B cell (primary cell): ENCODE measurements at regions not wholly inside any gene's neighbourhood (a gene's known extent, or its start where the extent isn't known, plus 50 kb on each side); places are given as distances from the start of the nearest gene placed in this dataset.

Source experiments
- ATAC-seq: fragments of 200-7000 bp; cut with Tn5 transposase; one replicate; pipeline ENCODE4 v1.10.0; 2021; ENCODE audit warnings: low read depth, mild to moderate bottlenecking, moderate number of reproducible peaks, moderate library complexity
- CTCF ChIA-PET: fragments of 350-600 bp; sonication (Branson Sonifier 250); formaldehyde crosslinking; loops from one replicate; lab custom pipeline; 2021; ENCODE audit warnings: antibody characterized with exemption, inconsistent platforms; lab: Charles Lee
- POLR2A ChIA-PET: fragments of 350-600 bp; sonication (Branson Sonifier 250); formaldehyde crosslinking; loops from one replicate; lab custom pipeline; 2021; ENCODE audit warnings: antibody characterized with exemption; lab: Charles Lee
- DNase-seq: peaks from one replicate; pipeline ENCODE4 v3.0.0; 2013
- H2AFZ ChIP-seq: 2 replicates; pipeline ENCODE4 v1.6.1; 2012; ENCODE audit warnings: mild to moderate bottlenecking, low read depth, low read length; ENCODE audit not compliant: insufficient read depth, poor library complexity, severe bottlenecking
- H3K27ac ChIP-seq, 2 donors: 1 replicate in 1 of 2; 2 replicates in 1 of 2; pipeline ENCODE4 v1.5.1; 2012 to 2013; ENCODE audit warnings: low read length in 2 of 2, mild to moderate bottlenecking in 2 of 2, moderate library complexity in 1 of 2
- H3K27me3 ChIP-seq, 4 experiments: fragments of 200-600 bp in 1 of 4; sonication (generic) in 1 of 4; replicated peaks in 1 of 4; 1 replicate in 2 of 4; 2 replicates in 2 of 4; pipeline versions ENCODE4 v1.6.1 to v1.7.0; 2013 to 2016; ENCODE audit warnings: low read length in 3 of 4, mild to moderate bottlenecking in 2 of 4, mixed read lengths in 1 of 4, moderate library complexity in 1 of 4; ENCODE audit not compliant: insufficient read depth in 4 of 4, control insufficient read depth in 3 of 4; ENCODE audit errors: control extremely low read depth in 1 of 4
- H3K36me3 ChIP-seq, 2 experiments: replicated peaks in 1 of 2; 1 replicate in 1 of 2; 2 replicates in 1 of 2; pipeline versions ENCODE4 v1.6.1 to v1.7.1; 2013; ENCODE audit warnings: low read length in 1 of 2; ENCODE audit not compliant: insufficient read depth in 2 of 2, control insufficient read depth in 1 of 2; ENCODE audit errors: control extremely low read depth in 1 of 2, extremely low read depth in 1 of 2
- H3K4me1 ChIP-seq, 2 donors: fragments of 200-600 bp in 1 of 2; sonication (generic) in 1 of 2; 1 replicate in 1 of 2; 2 replicates in 1 of 2; pipeline versions ENCODE4 v1.5.1 to v1.6.1; 2013 to 2017; ENCODE audit warnings: low read length in 2 of 2; ENCODE audit not compliant: control insufficient read depth in 2 of 2, insufficient read depth in 2 of 2
- H3K4me2 ChIP-seq: replicated peaks from 2 replicates; pipeline ENCODE3; 2012; ENCODE audit warnings: mild to moderate bottlenecking, low read depth, low read length; ENCODE audit not compliant: poor library complexity, severe bottlenecking
- H3K4me3 ChIP-seq, 5 experiments: fragments of 200-600 bp in 1 of 5; sonication (generic) in 1 of 5; 1 replicate in 3 of 5; 2 replicates in 2 of 5; pipeline versions ENCODE4 v1.5.1 to v1.7.0; 2011 to 2016; ENCODE audit warnings: low read length in 4 of 5, mild to moderate bottlenecking in 4 of 5, low read depth in 2 of 5, control low read depth in 1 of 5, moderate library complexity in 1 of 5; ENCODE audit not compliant: insufficient read depth in 1 of 5; ENCODE audit errors: control extremely low read depth in 1 of 5, extremely low read depth in 1 of 5
- H3K79me2 ChIP-seq: fragments of 200-600 bp; sonication (generic); one replicate; pipeline ENCODE4 v1.6.0; 2016; ENCODE audit warnings: low read length; ENCODE audit not compliant: control insufficient read depth, insufficient read depth
- H3K9ac ChIP-seq: fragments of 200-600 bp; sonication (generic); 2 replicates; pipeline ENCODE4 v1.6.1; 2017; ENCODE audit warnings: mild to moderate bottlenecking, low read length, moderate library complexity
- H3K9me3 ChIP-seq, 3 donors: one replicate each; pipeline versions ENCODE4 v1.6.1 to v1.7.1; 2013; ENCODE audit warnings: low read length in 2 of 3; ENCODE audit not compliant: control insufficient read depth in 2 of 3, insufficient read depth in 1 of 3; ENCODE audit errors: control extremely low read depth in 1 of 3
- H4K20me1 ChIP-seq: 2 replicates; pipeline ENCODE4 v1.6.0; 2012; ENCODE audit warnings: mild to moderate bottlenecking, low read length; ENCODE audit not compliant: insufficient read depth, control insufficient read depth, poor library complexity, severe bottlenecking
- H3K27ac Mint-ChIP-seq: one replicate; pipeline ENCODE4 v1.8.0; 2021; ENCODE audit warnings: mixed read lengths
- H3K27me3 Mint-ChIP-seq: one replicate; pipeline ENCODE4 v1.8.0; 2021; ENCODE audit warnings: mixed read lengths
- H3K4me1 Mint-ChIP-seq: one replicate; pipeline ENCODE4 v1.8.0; 2021; ENCODE audit warnings: mixed read lengths
- H3K4me3 Mint-ChIP-seq: one replicate; pipeline ENCODE4 v1.8.0; 2021; ENCODE audit warnings: mixed read lengths
- H3K9me3 Mint-ChIP-seq: one replicate; pipeline ENCODE4 v1.8.0; 2022; ENCODE audit warnings: mixed read lengths; ENCODE audit not compliant: insufficient read depth
- CTCF ChIP-seq: fragments of 200-600 bp; IDR thresholded peaks from one replicate; pipeline ENCODE4 v1.8.0; 2022; ENCODE audit warnings: antibody characterized with exemption, mild to moderate bottlenecking
- EZH2 ChIP-seq: IDR thresholded peaks from 2 replicates; pipeline ENCODE4 v1.6.1; 2012; ENCODE audit warnings: borderline replicate concordance, low read depth, mild to moderate bottlenecking, moderate library complexity, low read length; ENCODE audit not compliant: insufficient read depth, poor library complexity, severe bottlenecking
- WGBS: methylation state at CpG from one replicate; pipeline ENCODE4 v1.1.5; 2013; ENCODE audit warnings: missing lambda C conversion rate; ENCODE audit not compliant: insufficient coverage; 5-methylcytosine and 5-hydroxymethylcytosine counted together
- intact Hi-C: fragments of 100-400 bp; cut with micrococcal nuclease; formaldehyde crosslinking; loops from one replicate; pipeline ENCODE4 v1.10.0; 2022

GRCh38 chr14:98162856-98163805 is 1108.9 kb downstream of the BCL11B start:
- Histone ChIP-seq H3K4me2 (no peak overlapping the region), H3K27me3 (no peaks in the 10 kb centered on the region), H3K9me3 (peaks cover 0 to 11% (median 0%) of the 10 kb centered on the region in 3 donors), H3K36me3 (no peaks in the 10 kb centered on the region), H3K4me3 (no peak overlapping the region), H3K9ac (no peak overlapping the region), H3K4me1 (no peaks in the 10 kb centered on the region), H2AFZ (no peak overlapping the region), H3K79me2 (no peaks in the 10 kb centered on the region), H3K27ac (no peak overlapping the region), H4K20me1 (no peaks in the 10 kb centered on the region)
- WGBS: 78% methylated on average over 17 of the region's 26 CpGs
- Mint-ChIP-seq H3K4me1 (no peaks in the 10 kb centered on the region), H3K4me3 (no peak overlapping the region), H3K27me3 (no peaks in the 10 kb centered on the region), H3K27ac (no peak overlapping the region), H3K9me3 (no peaks in the 10 kb centered on the region)
- no peak for TF ChIP-seq CTCF
- TF ChIP-seq EZH2: no peak
- ATAC-seq: no peak
- ChIA-PET POLR2A (no interaction called here), CTCF (no interaction called here)
- intact Hi-C loops: no loop called here
- no peak for DNase-seq

GRCh38 chr14:98163873-98164272 is 1108.1 kb downstream of the BCL11B start:
- no peak overlapping the region for H3K4me3 Mint-ChIP-seq
- Histone ChIP-seq H3K4me3 (no peak overlapping the region), H3K27me3 (no peaks in the 10 kb centered on the region), H4K20me1 (no peaks in the 10 kb centered on the region), H2AFZ (no peak overlapping the region), H3K79me2 (no peaks in the 10 kb centered on the region), H3K9me3 (peaks cover 0 to 11% (median 0%) of the 10 kb centered on the region in 3 donors), H3K4me2 (no peak overlapping the region), H3K4me1 (no peaks in the 10 kb centered on the region), H3K9ac (no peak overlapping the region), H3K36me3 (no peaks in the 10 kb centered on the region), H3K27ac (no peak overlapping the region)
- 90% methylated on average over 2 of the region's 3 CpGs for WGBS
- ChIA-PET CTCF (no interaction called here), POLR2A (no interaction called here)
- H3K27me3 Mint-ChIP-seq: no peaks in the 10 kb centered on the region
- no peaks in the 10 kb centered on the region for H3K4me1 Mint-ChIP-seq
- intact Hi-C loops: no loop called here
- H3K27ac Mint-ChIP-seq: no peak overlapping the region
- H3K9me3 Mint-ChIP-seq: no peaks in the 10 kb centered on the region
- DNase-seq (no peak), ATAC-seq (no peak)
- TF ChIP-seq CTCF (no peak), EZH2 (no peak)
